ENCODE measurements at regions not wholly inside any gene's neighbourhood (a gene's known extent, or its start where the extent isn't known, plus 50 kb on each side); places are given as distances from the start of the nearest gene placed in this dataset.

DNA sequence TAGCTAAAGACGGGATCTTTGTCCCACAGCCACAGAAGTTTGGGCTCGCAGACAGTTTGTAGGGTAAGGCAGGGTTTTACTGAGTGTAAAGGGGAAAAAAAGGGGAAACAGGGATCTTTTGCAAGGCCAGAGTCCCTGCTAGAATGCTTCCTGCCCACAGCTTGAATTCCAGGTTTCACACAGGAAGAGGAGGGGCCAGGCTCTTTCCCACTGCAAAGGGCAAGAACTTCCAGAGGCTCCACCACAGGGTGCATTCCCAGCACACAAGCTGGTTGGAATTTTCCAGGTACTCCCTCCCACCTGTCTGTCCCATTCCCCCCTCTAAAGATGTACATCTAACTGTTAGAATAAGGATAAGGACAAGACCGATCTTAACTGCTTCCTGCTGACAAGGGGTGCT lies 1126.9 kb downstream of the KCNT2 start (continued):
- no peak for TF ChIP-seq ISL1 (CRISPR knock-in tag; IDR thresholded peaks at IDR 0.05)
- TF ChIP-seq BACH2 (CRISPR knock-in tag; IDR thresholded peaks at IDR 0.05; ENCODE audit: borderline replicate concordance): no peak

DNA sequence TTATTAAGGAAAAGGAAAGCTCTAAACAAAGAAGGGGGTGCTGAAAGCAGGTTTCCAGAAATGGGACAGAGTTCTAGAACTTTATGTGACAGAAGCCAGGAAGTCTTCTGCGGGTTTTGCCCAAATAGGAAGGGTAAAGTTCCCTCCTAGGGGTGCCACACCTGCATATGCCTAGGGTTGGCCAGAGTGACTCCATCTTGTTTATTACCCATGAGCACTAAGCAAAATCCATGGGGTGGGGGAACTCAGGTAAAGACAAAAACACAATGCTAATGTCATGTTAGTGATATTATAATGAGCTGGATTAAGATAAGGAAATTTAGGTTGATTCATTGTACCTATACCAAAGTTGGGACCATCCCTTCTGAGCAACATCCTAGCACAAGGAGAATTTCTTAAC lies 1132.7 kb downstream of the KCNT2 start:
- no peak for ATAC-seq

DNA sequence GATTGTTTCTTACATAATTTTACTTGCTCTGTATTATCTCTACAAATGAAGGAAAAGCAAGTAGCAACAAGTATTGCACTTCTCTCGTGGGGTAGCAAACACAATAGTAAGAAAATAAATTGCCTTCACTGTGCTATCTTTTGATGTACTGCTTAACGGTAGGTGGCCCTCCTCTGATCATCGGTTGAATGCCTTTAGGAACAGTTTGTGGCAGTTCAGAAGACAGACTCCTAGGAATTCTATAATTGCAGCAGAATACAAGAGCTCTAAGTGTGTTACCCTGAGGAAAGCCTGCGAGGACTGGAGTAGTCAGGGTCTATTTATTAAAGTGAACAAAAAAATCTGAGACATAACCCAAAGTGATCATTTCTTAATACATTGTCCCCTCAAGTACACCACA lies 1135.9 kb downstream of the KCNT2 start:
- TF ChIP-seq OSR1 (CRISPR knock-in tag; IDR thresholded peaks at IDR 0.05) (no peak), ZC3H10 (CRISPR knock-in tag; IDR thresholded peaks at IDR 0.05) (no peak)
- TF ChIP-seq, protein P1, sequence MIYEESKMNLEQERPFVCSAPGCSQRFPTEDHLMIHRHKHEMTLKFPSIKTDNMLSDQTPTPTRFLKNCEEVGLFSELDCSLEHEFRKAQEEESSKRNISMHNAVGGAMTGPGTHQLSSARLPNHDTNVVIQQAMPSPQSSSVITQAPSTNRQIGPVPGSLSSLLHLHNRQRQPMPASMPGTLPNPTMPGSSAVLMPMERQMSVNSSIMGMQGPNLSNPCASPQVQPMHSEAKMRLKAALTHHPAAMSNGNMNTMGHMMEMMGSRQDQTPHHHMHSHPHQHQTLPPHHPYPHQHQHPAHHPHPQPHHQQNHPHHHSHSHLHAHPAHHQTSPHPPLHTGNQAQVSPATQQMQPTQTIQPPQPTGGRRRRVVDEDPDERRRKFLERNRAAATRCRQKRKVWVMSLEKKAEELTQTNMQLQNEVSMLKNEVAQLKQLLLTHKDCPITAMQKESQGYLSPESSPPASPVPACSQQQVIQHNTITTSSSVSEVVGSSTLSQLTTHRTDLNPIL (CRISPR knock-in tag; IDR thresholded peaks at IDR 0.05; ENCODE audit: low read depth): no peak
- ATAC-seq: no peak

More for the DNA sequence above, 1132.7 kb downstream of the KCNT2 start:
- no peak for TF ChIP-seq RARB (CRISPR knock-in tag; IDR thresholded peaks at IDR 0.05)
- no peak for TF ChIP-seq OSR1 (CRISPR knock-in tag; IDR thresholded peaks at IDR 0.05)
- TF ChIP-seq SNAI2 (CRISPR knock-in tag; IDR thresholded peaks at IDR 0.05): no peak
- no peak for TF ChIP-seq ZNF565 (CRISPR knock-in tag; conservative IDR thresholded peaks at IDR 0.05; ENCODE audit: low read depth)

DNA sequence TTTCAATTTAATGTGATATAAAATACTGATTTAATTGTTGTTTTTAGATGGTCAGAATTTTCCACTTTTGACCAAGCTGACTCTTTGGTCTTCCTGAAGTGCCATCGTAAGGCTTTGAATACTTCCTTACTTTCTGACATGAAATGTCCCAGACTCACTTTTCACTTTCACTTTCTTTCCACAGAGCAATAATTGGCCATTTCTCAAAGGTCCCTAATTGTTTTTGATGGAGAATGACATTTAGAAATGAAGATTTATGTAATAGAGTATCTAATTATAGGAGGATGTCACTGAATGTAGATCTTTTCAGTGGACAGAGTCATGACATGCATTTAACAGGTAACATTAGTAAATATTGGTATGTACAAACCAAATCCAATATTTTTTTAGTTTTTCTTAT lies 1141.6 kb downstream of the KCNT2 start:
- no peak for ATAC-seq
- TF ChIP-seq, protein P2, sequence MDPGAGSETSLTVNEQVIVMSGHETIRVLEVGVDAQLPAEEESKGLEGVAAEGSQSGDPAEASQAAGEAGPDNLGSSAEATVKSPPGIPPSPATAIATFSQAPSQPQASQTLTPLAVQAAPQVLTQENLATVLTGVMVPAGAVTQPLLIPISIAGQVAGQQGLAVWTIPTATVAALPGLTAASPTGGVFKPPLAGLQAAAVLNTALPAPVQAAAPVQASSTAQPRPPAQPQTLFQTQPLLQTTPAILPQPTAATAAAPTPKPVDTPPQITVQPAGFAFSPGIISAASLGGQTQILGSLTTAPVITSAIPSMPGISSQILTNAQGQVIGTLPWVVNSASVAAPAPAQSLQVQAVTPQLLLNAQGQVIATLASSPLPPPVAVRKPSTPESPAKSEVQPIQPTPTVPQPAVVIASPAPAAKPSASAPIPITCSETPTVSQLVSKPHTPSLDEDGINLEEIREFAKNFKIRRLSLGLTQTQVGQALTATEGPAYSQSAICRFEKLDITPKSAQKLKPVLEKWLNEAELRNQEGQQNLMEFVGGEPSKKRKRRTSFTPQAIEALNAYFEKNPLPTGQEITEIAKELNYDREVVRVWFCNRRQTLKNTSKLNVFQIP (CRISPR knock-in tag; IDR thresholded peaks at IDR 0.05; ENCODE audit: borderline replicate concordance, low read depth): no peak
- no peak for TF ChIP-seq GLIS3 (CRISPR knock-in tag; IDR thresholded peaks at IDR 0.05)
- no peak for TF ChIP-seq PPARA (CRISPR knock-in tag; IDR thresholded peaks at IDR 0.05; ENCODE audit: borderline replicate concordance)
- peak; percentile 83; the same call in 1 of the 2 replicates for TF ChIP-seq RARB (CRISPR knock-in tag; IDR thresholded peaks at IDR 0.05)
- TF ChIP-seq, protein P3, sequence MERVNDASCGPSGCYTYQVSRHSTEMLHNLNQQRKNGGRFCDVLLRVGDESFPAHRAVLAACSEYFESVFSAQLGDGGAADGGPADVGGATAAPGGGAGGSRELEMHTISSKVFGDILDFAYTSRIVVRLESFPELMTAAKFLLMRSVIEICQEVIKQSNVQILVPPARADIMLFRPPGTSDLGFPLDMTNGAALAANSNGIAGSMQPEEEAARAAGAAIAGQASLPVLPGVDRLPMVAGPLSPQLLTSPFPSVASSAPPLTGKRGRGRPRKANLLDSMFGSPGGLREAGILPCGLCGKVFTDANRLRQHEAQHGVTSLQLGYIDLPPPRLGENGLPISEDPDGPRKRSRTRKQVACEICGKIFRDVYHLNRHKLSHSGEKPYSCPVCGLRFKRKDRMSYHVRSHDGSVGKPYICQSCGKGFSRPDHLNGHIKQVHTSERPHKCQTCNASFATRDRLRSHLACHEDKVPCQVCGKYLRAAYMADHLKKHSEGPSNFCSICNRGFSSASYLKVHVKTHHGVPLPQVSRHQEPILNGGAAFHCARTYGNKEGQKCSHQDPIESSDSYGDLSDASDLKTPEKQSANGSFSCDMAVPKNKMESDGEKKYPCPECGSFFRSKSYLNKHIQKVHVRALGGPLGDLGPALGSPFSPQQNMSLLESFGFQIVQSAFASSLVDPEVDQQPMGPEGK (CRISPR knock-in tag; IDR thresholded peaks at IDR 0.05; ENCODE audit: borderline replicate concordance): no peak; the same call in 1 of the 2 replicates
- TF ChIP-seq TCF4 (CRISPR knock-in tag; IDR thresholded peaks at IDR 0.05; ENCODE audit: borderline replicate concordance): no peak
- no peak for TF ChIP-seq ESRRG (CRISPR knock-in tag; IDR thresholded peaks at IDR 0.05)
- TF ChIP-seq TOX (CRISPR knock-in tag; IDR thresholded peaks at IDR 0.05; ENCODE audit: borderline replicate concordance): peak; percentile 95
- TF ChIP-seq, protein P1 (CRISPR knock-in tag; IDR thresholded peaks at IDR 0.05; ENCODE audit: low read depth): no peak
- no peak for TF ChIP-seq OSR1 (CRISPR knock-in tag; IDR thresholded peaks at IDR 0.05)
- TF ChIP-seq BACH2 (CRISPR knock-in tag; IDR thresholded peaks at IDR 0.05; ENCODE audit: borderline replicate concordance): no peak
- TF ChIP-seq, protein P4, sequence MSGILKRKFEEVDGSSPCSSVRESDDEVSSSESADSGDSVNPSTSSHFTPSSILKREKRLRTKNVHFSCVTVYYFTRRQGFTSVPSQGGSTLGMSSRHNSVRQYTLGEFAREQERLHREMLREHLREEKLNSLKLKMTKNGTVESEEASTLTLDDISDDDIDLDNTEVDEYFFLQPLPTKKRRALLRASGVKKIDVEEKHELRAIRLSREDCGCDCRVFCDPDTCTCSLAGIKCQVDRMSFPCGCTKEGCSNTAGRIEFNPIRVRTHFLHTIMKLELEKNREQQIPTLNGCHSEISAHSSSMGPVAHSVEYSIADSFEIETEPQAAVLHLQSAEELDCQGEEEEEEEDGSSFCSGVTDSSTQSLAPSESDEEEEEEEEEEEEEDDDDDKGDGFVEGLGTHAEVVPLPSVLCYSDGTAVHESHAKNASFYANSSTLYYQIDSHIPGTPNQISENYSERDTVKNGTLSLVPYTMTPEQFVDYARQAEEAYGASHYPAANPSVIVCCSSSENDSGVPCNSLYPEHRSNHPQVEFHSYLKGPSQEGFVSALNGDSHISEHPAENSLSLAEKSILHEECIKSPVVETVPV (CRISPR knock-in tag; IDR thresholded peaks at IDR 0.05): no peak
- TF ChIP-seq ZNF565 (CRISPR knock-in tag; conservative IDR thresholded peaks at IDR 0.05; ENCODE audit: low read depth): no peak
- TF ChIP-seq ZFP3 (CRISPR knock-in tag; IDR thresholded peaks at IDR 0.05): no peak
- no peak for TF ChIP-seq ZFP30 (CRISPR knock-in tag; IDR thresholded peaks at IDR 0.05)
- TF ChIP-seq ZC3H10 (CRISPR knock-in tag; IDR thresholded peaks at IDR 0.05): peak; percentile 61; the same call in 1 of the 2 replicates

DNA sequence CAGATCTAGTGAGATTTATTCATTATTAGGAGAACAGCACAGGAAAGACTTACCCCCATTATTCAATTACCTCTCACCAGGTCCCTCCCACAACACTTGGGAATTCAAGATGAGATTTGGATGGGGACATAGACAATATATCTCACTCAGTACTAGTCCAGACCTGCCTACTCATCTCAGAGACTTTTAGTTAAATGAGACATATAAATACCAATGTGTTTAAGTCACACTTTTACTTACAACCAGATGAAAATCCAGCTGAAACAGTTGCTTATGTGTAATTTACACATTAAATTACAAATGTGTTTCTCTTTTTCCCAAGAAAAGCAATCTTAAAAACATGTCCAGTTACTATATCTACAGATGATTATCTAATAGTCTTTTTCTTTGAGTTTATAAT lies 1145.6 kb downstream of the KCNT2 start:
- no peak for ATAC-seq

More for the DNA sequence above, 1145.6 kb downstream of the KCNT2 start:
- TF ChIP-seq ESRRG (CRISPR knock-in tag; IDR thresholded peaks at IDR 0.05) (no peak), PPARA (CRISPR knock-in tag; IDR thresholded peaks at IDR 0.05; ENCODE audit: borderline replicate concordance) (no peak), SNAI2 (CRISPR knock-in tag; IDR thresholded peaks at IDR 0.05) (no peak), ZC3H10 (CRISPR knock-in tag; IDR thresholded peaks at IDR 0.05) (no peak), GLIS3 (CRISPR knock-in tag; IDR thresholded peaks at IDR 0.05) (no peak), ZNF70 (CRISPR knock-in tag; IDR thresholded peaks at IDR 0.05) (no peak)
